GM19025 (cell line): ENCODE measurements at regions not wholly inside any gene's neighbourhood (a gene's known extent, or its start where the extent isn't known, plus 50 kb on each side); places are given as distances from the start of the nearest gene placed in this dataset.

Experiments
- ATAC-seq: cut with Tn5 transposase; IDR thresholded peaks from one replicate; pipeline ENCODE4 v1.9.1; 2021; ENCODE audit warnings: mild to moderate bottlenecking, low read depth, moderate library complexity; ENCODE audit not compliant: unreplicated experiment

GRCh38 chr13:85742355-85742754 is 56.9 kb downstream of the SLITRK6 start:
- ATAC-seq: no peak

- no peak for ATAC-seq
Measured at GRCh38 chr13:85741017-85741416, 58.2 kb downstream of the SLITRK6 start.

GRCh38 chr13:85738696-85739320 is 60.4 kb downstream of the SLITRK6 start:
- no peak for ATAC-seq

- no peak for ATAC-seq
Measured at GRCh38 chr13:85737952-85738351, 61.3 kb downstream of the SLITRK6 start.

- no peak for ATAC-seq
Measured at GRCh38 chr13:85729296-85729695, 69.9 kb downstream of the SLITRK6 start.

GRCh38 chr13:85728811-85729210 is 70.4 kb downstream of the SLITRK6 start:
- ATAC-seq: no peak

GRCh38 chr13:85725433-85725832 is 73.8 kb downstream of the SLITRK6 start:
- ATAC-seq: no peak

GRCh38 chr13:85724546-85725432 is 74.4 kb downstream of the SLITRK6 start:
- no peak for ATAC-seq

- ATAC-seq: no peak
Measured at GRCh38 chr13:85719749-85720148, 79.5 kb downstream of the SLITRK6 start.

- ATAC-seq: no peak
Measured at GRCh38 chr13:85717921-85718320, 81.3 kb downstream of the SLITRK6 start.

- ATAC-seq: no peak
Measured at GRCh38 chr13:85710545-85710944, 88.7 kb downstream of the SLITRK6 start.

GRCh38 chr13:85709721-85710120 is 89.5 kb downstream of the SLITRK6 start:
- ATAC-seq: no peak

GRCh38 chr13:85709072-85709471 is 90.1 kb downstream of the SLITRK6 start:
- no peak for ATAC-seq

GRCh38 chr13:85700906-85701305 is 98.3 kb downstream of the SLITRK6 start:
- ATAC-seq: no peak

GRCh38 chr13:85698256-85698655 is 101.0 kb downstream of the SLITRK6 start:
- ATAC-seq: no peak

GRCh38 chr13:85694992-85695391 is 104.2 kb downstream of the SLITRK6 start:
- ATAC-seq: no peak

- no peak for ATAC-seq
Measured at GRCh38 chr13:85693889-85694511, 105.2 kb downstream of the SLITRK6 start.

- no peak for ATAC-seq
Measured at GRCh38 chr13:85690368-85690767, 108.9 kb downstream of the SLITRK6 start.

GRCh38 chr13:85685436-85685835 is 113.8 kb downstream of the SLITRK6 start:
- no peak for ATAC-seq

- ATAC-seq: no peak
Measured at GRCh38 chr13:85675151-85675907, 123.9 kb downstream of the SLITRK6 start.

GRCh38 chr13:85671336-85671735 is 127.9 kb downstream of the SLITRK6 start:
- no peak for ATAC-seq
